T follicular helper cell (primary cell): ENCODE measurements at regions not wholly inside any gene's neighbourhood (a gene's known extent, or its start where the extent isn't known, plus 50 kb on each side); places are given as distances from the start of the nearest gene placed in this dataset.
"Not testable (repeated sequence)": the region's sequence is repeated elsewhere in the genome, so short reads cannot be mapped to it uniquely, and the experiment has no call there.

Experiments used
- DNase-seq: peaks from one replicate; pipeline ENCODE4 v3.0.0-alpha.2; 2020; ENCODE audit warnings: low read depth

GRCh38 chr10:21057436-21057835 lies 160.3 kb upstream of the NEBL start:
- no peak for DNase-seq

DNA sequence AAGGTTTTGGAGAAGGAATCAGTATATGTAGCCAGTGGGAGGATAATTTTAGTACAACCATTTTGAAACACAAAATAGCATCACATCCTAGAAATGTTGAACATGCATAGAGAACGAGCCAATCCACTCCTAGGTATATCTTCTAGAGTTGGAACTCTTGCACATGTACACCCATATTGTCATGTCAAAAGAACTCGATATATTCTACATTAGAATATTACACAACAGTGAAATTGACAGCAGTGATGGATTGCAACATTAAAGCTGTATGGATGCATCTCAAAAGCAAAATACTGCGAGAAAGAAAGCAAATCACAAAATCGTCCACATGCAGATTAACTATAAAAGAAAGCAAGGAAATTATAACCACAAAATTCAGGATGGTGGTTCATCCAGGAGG lies 159.3 kb upstream of the NEBL start:
- DNase-seq: no peak

DNA sequence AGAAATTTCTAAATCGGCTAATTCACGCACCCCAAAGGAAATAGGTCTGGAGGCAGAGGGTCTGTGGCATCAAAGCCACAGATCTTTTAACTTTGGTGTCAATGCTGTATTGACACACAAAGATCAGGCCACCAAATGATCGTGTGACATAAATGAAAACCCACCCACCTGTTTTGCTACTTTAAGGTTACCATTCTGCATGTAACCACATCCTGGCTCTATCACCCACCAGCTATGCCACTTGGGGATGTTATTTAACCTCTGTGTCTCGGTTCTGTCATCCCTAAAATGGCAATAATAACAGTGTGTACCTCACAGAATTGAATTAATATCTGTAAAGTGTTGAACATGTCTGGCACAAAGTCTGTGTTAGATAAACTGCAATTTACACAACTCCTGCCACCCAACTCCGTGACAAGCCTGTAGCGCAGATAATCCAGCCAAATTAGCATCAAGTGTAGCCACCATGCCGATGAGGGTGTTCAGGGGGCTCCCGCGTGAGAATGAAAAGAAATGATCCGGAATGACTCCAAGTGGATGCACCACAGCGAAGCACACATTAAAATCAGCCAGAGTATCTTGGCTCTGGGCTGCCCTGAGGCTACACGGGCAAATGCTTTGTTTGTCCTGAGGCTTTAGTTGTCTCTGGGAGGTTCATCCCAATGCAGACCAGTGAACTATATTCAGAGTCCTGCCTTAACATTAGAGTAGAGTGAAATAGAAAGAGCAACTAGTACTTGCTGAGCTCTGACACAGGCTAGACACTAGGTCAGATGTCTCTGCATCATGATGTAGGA lies 158.4 kb upstream of the NEBL start:
- DNase-seq: no peak

DNA sequence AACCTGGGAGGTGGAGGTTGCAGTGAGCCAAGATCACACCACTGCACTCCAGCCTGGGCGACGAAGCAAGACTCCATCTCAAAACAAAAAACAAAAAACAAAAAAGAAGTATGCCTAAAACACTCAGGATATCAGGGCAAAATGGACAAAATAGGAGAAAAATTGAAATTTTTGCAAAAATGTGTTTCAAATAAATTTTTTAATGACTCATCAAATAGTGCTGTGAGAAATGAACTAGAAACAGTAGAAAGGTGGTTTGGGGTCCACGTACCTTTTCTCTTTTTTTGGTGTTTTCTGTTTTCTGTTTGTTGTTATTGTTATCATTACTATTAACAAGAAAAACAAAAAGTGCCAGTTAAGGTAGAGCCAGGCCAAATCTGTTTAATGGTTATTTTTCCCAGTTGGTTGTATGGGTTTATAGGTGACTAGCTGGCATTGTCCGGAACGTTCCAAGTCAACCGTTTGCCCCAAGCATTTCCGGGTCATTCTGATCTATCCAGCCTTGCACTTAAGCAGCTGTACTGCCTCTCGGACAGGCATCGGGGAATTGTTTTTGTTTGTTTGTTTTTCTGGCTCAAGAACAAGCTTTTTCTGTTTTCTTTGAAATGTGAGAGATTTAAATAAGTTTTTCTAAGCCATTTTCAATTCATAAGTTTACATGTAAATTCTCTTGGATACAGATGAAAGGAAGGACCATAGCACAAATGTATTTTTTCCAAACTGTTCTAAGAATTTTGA lies 157.0 kb upstream of the NEBL start:
- DNase-seq: no peak

DNA sequence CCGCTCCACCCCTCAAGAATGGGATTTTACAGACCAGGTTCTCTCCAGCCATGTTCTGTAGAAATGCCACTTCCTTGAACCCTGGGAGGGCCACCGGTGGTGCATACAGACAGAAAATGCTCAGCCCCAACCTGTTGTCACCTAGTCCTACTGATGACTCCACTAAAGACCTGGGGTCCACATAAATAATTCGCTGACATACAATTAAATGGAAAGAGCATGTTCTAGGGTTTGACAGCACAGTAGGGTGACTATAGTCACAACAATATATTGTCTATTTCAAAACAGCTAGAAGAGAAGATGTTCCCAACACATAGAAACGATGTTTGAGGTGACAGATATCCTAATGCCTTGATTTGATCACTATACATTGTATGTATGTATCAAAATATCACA lies 155.6 kb upstream of the NEBL start:
- no peak for DNase-seq

GRCh38 chr10:21052072-21052708 lies 155.1 kb upstream of the NEBL start:
- no peak for DNase-seq

DNA sequence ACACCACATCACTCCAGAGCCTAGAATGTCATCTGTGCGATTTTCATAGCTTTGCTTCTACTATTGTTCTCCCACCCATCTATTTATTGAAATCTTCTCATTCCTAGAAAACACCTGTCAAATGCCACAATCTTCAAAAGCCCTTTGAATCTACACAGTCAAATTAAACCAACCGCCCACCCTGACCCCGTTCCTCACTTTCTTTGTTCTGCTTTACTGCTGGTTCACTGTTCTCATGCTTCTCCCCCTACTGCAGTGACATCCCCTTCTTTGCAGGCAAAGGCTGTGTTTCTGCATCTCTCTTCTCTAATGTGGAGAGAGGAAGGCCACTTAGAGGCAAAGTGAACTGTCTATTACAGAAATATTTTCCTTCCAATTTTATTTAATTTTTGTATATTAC lies 152.4 kb upstream of the NEBL start:
- DNase-seq: no peak

- DNase-seq: no peak
Measured at GRCh38 chr10:21048068-21048467, 151.0 kb upstream of the NEBL start.

DNA sequence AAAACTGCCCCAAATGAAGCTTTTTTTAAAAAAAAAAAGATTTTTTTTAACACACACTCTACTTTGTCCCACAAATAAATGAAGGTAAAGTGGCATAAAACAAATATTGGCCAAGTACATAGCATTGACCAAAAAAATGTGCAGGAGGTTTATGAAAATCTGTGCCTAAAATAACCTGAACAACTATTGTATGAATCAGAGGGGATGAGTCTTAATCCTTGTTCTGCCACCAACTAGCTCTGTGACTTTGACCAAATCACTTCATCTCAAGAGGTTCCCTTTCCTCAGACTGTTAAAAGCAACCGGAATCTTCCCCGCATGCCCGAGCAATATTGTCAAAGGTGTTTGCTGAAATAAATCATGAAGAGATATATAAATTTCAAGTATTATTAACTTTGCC lies 150.4 kb upstream of the NEBL start:
- DNase-seq: no peak

GRCh38 chr10:21047096-21047495 lies 150.0 kb upstream of the NEBL start:
- DNase-seq: no peak

DNA sequence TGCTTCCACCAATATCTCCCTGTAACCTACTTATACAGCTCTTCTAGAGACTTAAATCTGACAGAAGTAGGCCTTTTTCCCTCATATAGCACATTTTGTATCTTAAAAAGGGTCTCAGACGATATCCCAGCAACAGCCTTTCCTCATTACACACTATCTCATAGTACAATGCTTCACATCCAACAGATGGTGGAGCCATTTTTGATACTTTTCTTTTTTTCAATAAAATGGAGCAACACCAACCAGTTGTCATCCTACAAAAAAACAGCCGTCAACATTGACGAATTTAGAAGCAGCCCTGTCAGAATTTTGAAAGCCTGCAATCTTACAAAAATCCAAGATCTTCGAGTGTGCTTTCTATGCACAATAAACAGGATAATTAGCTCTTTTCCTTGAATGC lies 145.9 kb upstream of the NEBL start:
- DNase-seq: no peak

DNA sequence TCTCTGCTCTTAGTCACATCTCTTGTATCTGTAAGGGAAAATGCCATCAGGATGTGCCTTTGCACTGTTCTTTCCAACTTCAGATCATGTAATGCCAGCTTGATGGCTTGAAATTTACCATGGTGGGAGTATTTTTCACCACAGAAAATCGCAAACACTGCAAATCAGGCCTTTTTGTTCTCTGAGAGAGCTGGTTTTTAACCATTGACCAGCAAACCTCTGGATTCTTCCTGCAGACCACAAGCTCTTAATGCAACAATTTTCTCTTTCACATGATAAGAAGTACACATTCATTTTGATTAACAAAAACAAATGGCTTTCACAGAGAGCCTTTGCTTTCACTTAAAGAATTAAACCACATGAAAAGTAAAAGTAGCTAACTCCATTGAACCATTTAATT lies 145.4 kb upstream of the NEBL start:
- no peak for DNase-seq

GRCh38 chr10:21041763-21042458 lies 144.8 kb upstream of the NEBL start:
- DNase-seq: no peak

DNA sequence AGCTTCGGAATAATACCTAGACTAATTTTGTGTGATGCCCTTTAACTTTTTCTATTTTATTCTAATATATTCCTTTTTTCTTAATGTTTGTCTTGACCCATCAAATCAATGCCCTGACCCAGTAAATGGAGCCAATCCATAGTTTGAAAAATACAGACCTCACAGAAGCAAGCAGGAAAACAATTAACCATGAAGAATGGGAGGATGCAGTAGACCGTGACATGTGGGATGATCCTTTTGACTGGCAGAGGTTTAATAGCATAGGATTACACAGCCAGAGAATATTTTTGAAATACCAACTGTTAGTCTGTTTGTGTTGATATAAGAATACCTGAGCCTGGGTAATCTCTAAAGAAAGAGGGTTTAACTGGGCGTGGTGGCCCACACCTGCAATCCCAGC lies 142.6 kb upstream of the NEBL start:
- no peak for DNase-seq

- no peak for DNase-seq
Measured at GRCh38 chr10:21036757-21037156, 139.6 kb upstream of the NEBL start.

DNA sequence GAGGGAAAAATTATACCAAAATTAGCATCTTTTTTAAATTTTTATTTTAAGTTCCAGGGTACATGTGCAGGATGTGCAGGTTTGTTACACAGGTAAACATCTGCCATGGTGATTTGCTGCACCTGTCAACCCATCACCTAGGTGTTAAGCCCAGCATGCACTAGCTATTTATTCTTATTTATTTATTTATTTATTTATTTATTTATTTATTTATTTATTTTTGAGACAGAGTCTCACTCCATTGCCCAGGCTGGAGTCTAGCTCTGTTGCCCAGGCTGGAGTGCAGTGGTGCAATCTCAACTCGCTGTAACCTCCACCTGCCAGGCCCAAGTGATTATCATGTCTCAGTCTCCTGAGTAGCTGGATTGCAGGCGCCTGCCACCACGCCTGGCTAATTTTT lies 137.7 kb upstream of the NEBL start:
- not testable (repeated sequence) for DNase-seq

- no peak for DNase-seq
Measured at GRCh38 chr10:21034241-21034640, 137.1 kb upstream of the NEBL start.

DNA sequence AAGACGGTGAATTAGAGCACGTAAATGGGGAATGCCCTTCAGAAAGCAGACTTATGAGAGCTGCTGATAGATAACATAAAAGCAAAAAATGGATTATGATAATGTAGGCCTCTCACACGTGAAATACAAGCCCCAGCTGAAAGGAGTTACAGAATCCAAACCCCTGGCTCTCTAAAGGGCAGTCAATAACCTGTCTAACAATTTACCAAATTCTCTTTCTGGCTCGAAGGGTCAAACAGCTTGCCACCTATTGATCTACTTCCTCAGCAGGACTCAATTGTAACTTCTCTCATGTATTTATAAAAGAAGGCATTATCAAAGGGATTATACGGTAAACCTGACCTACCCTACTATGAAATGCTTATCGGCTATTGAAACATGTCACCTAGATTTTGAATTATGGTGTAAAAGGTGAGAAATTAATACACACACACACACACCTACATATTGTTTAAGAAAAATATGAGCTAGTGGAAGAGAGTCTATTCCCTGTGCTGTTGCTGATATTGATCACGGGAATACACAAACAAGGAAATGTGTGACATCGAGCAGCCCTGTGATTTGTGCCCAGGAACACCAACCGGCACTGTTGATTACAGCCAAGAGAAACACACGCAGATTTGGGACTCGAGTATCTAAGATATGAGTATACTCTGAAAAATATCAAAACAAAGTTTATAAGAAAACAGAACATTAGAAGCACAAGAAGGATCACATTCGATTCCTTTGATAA lies 135.6 kb upstream of the NEBL start:
- DNase-seq: no peak

- no peak for DNase-seq
Measured at GRCh38 chr10:21031232-21031795, 134.2 kb upstream of the NEBL start.

- DNase-seq: no peak
Measured at GRCh38 chr10:21030091-21030490, 133.0 kb upstream of the NEBL start.

DNA sequence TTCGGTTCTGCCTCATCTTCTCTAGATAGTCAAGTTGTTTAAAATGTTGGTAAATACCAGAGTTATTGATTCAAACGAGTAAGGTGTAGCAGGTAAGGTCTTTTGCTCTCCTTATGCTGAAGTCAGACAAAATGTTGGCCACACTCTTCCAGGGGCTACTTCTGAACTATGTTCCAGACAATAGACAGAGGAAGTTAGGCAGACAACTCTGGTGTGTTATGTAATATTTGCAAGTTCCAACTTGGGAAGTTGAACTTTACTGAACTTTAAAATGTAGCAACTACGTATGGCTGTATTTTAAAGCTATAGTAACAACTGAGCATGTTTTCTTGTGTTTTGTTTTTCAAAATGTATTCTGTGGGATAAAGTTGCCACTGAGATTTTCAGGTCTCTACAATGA lies 125.7 kb upstream of the NEBL start:
- DNase-seq: no peak
